D721Med (cell line): ENCODE measurements at regions not wholly inside any gene's neighbourhood (a gene's known extent, or its start where the extent isn't known, plus 50 kb on each side); places are given as distances from the start of the nearest gene placed in this dataset.
A peak's percentile ranks its signal among the peaks of the same experiment; 100 is the strongest.

Experiments used
- DNase-seq: peaks from one replicate; pipeline ENCODE4 v3.0.0; 2011; ENCODE audit warnings: low spot score; ENCODE audit not compliant: insufficient read length
- FAIRE-seq: peaks from 2 replicates; lab custom pipeline; 2011; peaks lifted over from hg19 to GRCh38; lab: Jason Lieb, UNC
- TF ChIP-seq, protein P1 (sequence below): IDR thresholded peaks from 2 replicates; pipeline ENCODE4 v1.5.1; 2012; ENCODE audit warnings: mild to moderate bottlenecking, control low read depth; ENCODE audit not compliant: insufficient read depth; ENCODE audit errors: missing control alignments

DNA sequence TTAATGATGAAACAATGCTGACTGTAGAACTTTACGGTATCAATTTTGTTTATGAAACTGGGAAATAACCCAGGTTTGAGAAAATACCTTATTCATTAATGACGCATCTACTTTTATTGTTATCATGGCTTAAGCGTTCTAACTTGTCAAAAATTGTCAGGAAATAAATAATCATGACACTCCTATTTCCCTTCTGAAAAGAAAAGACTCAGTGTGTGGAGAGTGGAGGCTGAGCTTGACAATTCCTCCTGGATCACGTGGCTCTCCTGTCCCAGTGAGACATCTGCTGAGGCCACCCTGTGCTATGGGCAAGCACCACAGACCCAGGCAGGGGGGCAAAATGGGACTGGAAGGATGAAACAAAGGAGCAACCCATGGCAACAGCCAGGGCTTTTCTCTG is 466.4 kb downstream of the ZNF608 start:
- FAIRE-seq (no peak), DNase-seq (no peak)
- TF ChIP-seq, protein P1, sequence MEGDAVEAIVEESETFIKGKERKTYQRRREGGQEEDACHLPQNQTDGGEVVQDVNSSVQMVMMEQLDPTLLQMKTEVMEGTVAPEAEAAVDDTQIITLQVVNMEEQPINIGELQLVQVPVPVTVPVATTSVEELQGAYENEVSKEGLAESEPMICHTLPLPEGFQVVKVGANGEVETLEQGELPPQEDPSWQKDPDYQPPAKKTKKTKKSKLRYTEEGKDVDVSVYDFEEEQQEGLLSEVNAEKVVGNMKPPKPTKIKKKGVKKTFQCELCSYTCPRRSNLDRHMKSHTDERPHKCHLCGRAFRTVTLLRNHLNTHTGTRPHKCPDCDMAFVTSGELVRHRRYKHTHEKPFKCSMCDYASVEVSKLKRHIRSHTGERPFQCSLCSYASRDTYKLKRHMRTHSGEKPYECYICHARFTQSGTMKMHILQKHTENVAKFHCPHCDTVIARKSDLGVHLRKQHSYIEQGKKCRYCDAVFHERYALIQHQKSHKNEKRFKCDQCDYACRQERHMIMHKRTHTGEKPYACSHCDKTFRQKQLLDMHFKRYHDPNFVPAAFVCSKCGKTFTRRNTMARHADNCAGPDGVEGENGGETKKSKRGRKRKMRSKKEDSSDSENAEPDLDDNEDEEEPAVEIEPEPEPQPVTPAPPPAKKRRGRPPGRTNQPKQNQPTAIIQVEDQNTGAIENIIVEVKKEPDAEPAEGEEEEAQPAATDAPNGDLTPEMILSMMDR = no peak

DNA sequence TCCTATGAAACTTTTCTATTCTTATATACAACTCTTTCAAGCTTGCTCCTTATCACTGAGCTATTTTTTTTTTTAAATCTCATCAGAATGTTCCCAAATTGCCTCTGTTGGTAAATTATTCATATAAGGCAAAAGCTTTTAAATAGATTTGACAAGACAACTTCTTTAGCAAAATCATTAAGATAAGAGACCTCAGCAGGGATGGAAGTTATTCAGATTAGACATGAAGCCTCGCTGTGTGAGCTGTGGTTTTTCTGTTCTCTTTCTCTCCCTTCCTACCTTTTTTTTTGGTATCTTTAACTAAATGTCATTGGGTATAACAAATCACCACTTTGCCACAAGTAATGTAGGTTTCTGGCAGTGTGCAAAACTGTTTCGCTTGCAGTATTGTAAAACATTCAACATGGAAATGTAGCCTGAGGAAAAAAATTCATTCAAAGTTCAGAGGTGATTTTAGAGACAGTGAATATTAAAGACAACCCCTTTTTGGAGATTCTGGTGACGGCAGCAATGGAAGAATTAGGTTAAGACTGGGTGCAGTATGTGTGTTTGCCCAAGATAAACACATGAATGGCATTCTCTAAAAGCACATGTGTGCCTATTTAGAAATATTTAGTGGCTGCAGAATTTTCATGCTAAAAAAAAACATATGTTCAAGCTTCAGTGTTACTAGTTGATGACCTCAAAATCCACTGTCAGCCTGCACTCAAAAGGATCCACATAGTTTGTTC is 467.1 kb downstream of the ZNF608 start:
- FAIRE-seq = no peak
- TF ChIP-seq, protein P1 = no peak

DNA sequence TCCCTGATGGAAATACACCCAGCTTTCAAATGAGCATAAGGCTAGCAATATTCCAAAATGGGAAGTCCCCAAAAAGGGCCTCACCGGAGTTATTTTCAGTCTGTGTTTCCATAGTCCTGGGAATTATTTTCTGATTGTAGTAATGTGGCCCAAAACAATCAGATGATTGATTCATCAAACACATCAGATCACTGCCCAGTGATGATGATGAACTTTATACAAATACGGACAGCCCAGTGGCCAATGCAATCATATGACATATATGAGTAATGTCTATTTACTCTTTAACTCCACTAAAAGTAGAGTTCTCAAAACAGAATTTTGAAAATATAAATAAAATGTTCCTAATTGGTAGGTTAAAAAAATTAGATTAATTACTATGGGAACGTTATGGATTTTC is 467.8 kb downstream of the ZNF608 start:
- FAIRE-seq (no peak), DNase-seq (no peak)
- TF ChIP-seq, protein P1 = no peak

More for the DNA sequence above, 467.1 kb downstream of the ZNF608 start:
- DNase-seq = no peak

DNA sequence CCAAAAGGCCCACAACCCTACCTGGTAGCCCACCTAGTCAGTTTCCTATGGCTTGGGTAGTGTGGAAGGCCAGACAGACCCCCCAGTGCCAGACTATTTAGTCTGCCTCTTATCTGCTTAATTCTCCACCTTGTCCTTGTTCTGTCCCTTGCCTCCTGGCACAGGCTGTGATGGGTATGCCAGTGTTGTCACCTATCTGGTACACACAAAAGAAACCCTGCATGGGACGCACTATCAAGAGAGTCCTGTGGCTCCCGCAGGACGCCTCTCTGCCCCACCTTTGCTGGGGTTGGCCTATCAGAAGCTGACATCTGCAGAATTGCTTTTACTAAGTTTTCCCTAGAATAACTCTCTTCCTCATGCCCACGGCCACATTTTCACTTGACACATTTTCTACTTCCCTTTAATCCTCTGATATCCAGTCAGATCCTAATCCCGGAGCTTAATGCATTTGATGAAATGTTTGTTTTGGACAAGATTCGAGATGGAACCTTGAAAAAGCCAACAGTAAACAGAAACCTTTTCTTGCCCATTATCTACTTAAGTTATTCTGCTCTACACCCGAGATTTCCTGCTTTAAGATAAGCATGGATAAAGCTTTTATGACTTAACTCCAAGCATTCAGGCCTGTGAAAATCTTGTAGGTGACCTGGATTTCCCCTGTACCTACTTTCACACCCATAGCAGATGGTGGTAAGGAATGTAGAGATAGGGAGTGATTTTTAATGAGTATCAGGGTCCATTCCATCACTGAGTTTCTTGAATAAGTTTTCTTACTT is 468.5 kb downstream of the ZNF608 start:
- FAIRE-seq = peak; percentile 87
- TF ChIP-seq, protein P1 = no peak
- DNase-seq = no peak

DNA sequence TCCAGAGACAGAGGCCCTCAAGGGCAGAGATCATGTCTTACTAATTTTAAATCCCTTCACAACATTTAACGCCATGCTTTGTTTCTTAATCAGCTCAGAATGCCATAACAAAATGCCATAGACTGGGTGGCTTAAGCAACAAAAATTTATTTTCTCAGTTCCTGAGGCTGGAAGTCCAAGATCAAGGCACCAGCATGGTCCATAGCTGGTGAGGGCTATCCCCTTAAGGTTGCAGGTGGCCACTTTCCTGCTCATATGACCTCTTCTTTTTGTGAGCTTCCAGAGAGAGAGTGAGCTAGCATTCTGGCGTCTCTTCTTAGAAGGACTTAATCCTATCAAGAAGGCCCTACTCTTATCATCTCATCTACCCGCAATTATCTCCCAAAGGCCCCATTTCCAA is 470.3 kb downstream of the ZNF608 start:
- TF ChIP-seq, protein P1 = no peak
- FAIRE-seq (no peak), DNase-seq (no peak)

DNA sequence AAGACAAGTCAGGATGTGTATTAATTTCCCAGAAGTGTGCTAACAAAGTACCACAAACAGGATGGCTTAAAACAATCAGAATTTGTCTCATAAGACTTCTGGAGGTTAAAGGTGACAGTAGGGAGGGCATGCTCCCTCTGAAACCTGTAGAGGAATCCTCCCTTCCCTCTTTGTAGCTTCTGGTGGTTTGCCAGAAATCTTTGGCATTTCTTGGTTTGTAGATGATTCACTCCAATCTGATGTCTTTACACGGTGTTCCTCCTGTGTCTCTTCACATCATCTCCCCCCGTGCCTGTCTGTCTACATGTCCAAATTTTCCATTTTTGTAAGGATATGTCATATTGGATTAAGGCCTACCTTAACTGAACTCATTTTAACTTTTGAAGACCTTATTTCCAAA is 471.5 kb downstream of the ZNF608 start:
- DNase-seq (no peak), FAIRE-seq (no peak)
- TF ChIP-seq, protein P1 = no peak

DNA sequence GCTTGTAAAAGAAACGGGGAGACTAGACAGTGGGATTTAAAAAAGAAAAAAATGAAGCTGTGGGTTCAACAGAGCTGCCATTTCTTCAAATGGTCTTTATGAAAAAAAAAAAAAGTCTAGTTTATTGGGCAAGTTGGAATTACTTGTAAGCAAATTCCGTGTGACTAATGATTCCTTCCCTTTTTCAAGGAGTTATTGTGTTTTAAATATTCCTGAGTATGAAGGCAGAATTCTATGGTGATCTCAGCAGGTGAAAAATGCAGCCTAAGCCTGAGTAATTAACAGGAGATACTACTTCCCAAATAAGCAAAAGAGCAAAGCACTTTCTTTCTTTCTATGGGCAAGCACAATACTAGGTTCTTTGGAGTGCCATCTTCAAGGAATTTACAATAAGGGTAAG is 481.9 kb downstream of the ZNF608 start:
- DNase-seq (no peak), FAIRE-seq (no peak)
- TF ChIP-seq, protein P1 = no peak
